ENCODE measurements at regions not wholly inside any gene's neighbourhood (a gene's known extent, or its start where the extent isn't known, plus 50 kb on each side); places are given as distances from the start of the nearest gene placed in this dataset.

GRCh38 chr18:79587779-79588635 lies 91.6 kb upstream of the CTDP1 start:
- TF ChIP-seq CTCF (conservative IDR thresholded peaks at IDR 0.05; ENCODE audit: low read depth, low read length) (no peak), EZH2 (IDR thresholded peaks at IDR 0.05; ENCODE audit: borderline replicate concordance, low read depth, low read length, poor library complexity, severe bottlenecking) (no peak)
